AG04449 (cell line): ENCODE measurements at regions not wholly inside any gene's neighbourhood (a gene's known extent, or its start where the extent isn't known, plus 50 kb on each side); places are given as distances from the start of the nearest gene placed in this dataset.

Experiments
- CTCF ChIA-PET: fragments of 350-600 bp; formaldehyde crosslinking; extraction: SDS; loops from one replicate; lab custom pipeline; 2021; ENCODE audit warnings: antibody characterized with exemption; lab: Yijun Ruan, JAX
- POLR2A ChIA-PET: fragments of 400-600, 350-600 bp; formaldehyde crosslinking; extraction: SDS; loops from one replicate; lab custom pipeline; 2020; ENCODE audit warnings: antibody characterized with exemption, inconsistent platforms; lab: Yijun Ruan, JAX
- DNase-seq: peaks from one replicate; pipeline ENCODE4 v3.0.0-alpha.2; 2010; ENCODE audit warnings: low read depth, low spot score
- H3K4me3 ChIP-seq: 2 replicates; pipeline ENCODE4 v1.5.1; 2011; ENCODE audit warnings: low read depth, mild to moderate bottlenecking, control low read depth, low read length
- TF ChIP-seq, protein P1 (sequence below): IDR thresholded peaks from one replicate; pipeline ENCODE4 v1.5.1; 2011; ENCODE audit warnings: mild to moderate bottlenecking, moderate library complexity, low read length, control low read depth, inconsistent platforms; ENCODE audit not compliant: insufficient read depth; ENCODE audit errors: missing control alignments

DNA sequence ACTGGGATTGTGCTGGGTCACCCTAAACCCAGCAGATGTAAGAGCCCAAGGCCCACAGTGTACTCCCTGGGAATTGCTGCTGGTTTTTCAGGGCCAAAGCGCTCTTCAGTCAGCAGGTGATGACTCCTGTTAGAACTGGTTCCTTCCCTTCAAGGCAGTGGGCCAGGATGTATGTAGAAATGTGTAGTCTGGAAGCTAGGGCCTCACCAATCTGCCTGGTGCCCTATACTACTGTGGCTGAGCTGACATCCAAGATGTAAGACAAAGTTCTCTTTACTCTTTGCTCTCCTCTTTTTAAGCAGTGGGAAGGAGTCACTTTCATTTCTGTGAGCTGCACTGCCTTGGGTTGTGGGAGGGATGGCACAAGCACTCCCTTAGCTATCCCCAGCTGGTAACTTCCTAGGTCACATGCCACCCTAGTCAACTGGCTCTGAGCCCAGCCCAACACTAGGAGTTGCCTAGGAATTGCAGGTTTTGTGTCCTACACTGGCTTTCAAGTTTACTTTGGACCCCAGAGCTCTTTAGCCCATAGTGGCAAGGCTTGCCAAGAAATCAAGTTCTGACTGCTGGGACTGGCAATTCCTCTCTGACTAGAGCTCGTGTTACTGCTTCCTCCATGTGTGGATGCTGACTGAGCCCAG lies 249.2 kb downstream of the C12orf50 start:
- DNase-seq, result no peak
- CTCF ChIA-PET, result no interaction called here
- H3K4me3 ChIP-seq, result no peak overlapping the region
- POLR2A ChIA-PET, result no interaction called here
- TF ChIP-seq, protein P1, sequence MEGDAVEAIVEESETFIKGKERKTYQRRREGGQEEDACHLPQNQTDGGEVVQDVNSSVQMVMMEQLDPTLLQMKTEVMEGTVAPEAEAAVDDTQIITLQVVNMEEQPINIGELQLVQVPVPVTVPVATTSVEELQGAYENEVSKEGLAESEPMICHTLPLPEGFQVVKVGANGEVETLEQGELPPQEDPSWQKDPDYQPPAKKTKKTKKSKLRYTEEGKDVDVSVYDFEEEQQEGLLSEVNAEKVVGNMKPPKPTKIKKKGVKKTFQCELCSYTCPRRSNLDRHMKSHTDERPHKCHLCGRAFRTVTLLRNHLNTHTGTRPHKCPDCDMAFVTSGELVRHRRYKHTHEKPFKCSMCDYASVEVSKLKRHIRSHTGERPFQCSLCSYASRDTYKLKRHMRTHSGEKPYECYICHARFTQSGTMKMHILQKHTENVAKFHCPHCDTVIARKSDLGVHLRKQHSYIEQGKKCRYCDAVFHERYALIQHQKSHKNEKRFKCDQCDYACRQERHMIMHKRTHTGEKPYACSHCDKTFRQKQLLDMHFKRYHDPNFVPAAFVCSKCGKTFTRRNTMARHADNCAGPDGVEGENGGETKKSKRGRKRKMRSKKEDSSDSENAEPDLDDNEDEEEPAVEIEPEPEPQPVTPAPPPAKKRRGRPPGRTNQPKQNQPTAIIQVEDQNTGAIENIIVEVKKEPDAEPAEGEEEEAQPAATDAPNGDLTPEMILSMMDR, result no peak

DNA sequence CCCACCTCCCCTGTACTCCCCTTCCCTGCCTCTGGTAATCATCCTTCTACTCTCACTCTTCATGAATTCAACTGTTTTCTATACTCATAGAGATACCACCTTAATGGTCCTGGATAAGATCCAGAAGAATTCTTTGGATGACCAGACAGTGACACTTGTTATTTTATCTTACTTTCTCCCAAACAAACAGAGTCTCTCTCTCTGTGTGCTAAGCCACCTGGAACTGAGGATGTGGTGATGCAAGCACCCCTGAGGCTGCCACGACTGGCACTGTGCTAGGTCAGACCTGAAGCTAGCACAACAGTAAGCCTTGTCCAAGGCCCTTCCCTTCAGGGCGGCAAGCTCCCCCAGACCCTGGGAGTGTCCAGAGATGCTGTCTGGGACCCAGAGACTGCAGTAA lies 250.2 kb downstream of the C12orf50 start:
- DNase-seq, result no peak
- ChIA-PET POLR2A (no interaction called here), CTCF (no interaction called here)
- TF ChIP-seq, protein P1, result no peak
- no peak overlapping the region for H3K4me3 ChIP-seq

DNA sequence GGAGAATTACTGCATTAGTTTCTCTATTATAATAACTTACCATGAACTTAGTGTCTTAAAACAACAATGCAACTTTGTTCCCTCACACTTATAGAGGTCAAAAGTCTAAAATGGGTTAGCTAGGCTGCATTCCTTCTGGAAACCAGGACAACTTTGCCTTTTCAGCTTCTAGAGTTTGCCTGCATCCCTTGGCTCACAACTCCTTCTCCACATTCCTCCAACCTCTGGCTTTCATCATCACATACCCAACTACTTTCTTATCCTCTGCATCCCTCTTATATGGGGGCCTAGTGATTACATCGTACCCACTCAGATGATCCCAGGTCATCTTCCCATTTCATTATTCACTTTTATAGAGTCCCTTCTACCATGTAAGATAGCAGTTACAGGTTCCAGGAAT lies 251.1 kb downstream of the C12orf50 start:
- TF ChIP-seq, protein P1, result no peak
- DNase-seq, result no peak
- CTCF ChIA-PET, result no interaction called here
- POLR2A ChIA-PET, result no interaction called here
- no peak overlapping the region for H3K4me3 ChIP-seq

DNA sequence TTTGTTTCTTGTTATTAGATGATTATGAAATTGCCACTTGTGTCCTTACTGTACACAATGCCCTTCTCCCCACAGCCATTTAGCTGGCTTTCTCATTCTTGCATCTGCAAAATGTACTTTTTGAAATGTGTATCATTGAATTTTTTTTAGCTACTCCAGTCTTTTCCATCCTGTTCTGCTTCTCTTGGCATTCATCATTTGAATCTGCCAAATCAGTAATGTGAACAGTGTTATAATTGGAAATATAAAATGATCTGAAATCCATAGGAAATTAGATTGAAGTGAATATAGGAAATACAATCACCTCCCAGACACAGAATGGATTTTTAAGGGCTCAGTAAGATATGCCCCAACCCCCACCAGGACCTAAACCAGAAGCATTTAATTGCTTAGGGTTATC lies 253.4 kb downstream of the C12orf50 start:
- DNase-seq, result no peak
- H3K4me3 ChIP-seq, result no peak overlapping the region
- ChIA-PET POLR2A (no interaction called here), CTCF (no interaction called here)
- TF ChIP-seq, protein P1, result no peak

DNA sequence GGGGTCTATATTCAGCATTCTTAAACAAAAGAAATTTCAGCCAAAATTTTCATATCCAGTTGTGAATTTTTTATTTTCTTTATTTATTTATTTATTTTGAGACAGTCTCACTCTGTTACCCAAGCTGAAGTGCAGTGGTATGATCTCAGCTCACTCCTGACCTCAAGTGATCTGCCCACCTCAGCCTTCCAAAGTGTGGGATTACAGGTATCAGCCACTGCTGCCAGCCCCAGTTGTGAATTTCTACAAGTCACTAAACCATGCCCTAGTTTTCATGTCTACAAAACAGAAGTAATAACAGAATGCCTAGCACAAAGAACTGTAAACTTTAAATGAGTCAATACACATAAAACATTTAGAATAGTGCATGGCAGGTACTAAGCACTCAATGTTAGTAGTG lies 254.2 kb downstream of the C12orf50 start:
- no peak overlapping the region for H3K4me3 ChIP-seq
- CTCF ChIA-PET, result no interaction called here
- POLR2A ChIA-PET, result no interaction called here
- DNase-seq, result no peak
- TF ChIP-seq, protein P1, result no peak

DNA sequence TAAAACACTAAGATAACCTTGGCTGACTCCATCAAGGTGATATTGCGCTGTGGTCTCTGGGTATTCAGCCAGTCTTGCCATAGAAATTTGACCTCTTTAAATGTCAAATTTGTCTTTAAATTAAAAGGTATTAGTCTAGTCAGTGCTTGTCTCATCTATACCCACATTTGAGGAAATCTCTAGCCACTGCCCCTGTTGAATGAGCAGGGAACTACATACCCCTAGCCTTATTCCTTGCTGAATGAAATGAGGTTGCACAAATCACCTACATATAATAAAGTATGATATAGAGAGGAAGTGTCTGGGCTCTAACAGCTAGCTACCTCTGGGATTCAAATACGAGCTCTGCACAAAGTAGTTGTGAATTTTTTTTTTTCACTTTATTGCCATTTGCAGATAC lies 256.8 kb downstream of the C12orf50 start:
- no peak overlapping the region for H3K4me3 ChIP-seq
- ChIA-PET POLR2A (no interaction called here), CTCF (no interaction called here)
- TF ChIP-seq, protein P1, result no peak
- DNase-seq, result no peak
